Iris pigment epithelial cell (primary cell): ENCODE measurements at regions not wholly inside any gene's neighbourhood (a gene's known extent, or its start where the extent isn't known, plus 50 kb on each side); places are given as distances from the start of the nearest gene placed in this dataset.
A peak's percentile ranks its signal among the peaks of the same experiment; 100 is the strongest.

ENCODE experiments used
- DNase-seq: peaks from one replicate; pipeline ENCODE4 v3.0.0-alpha.2; 2011; ENCODE audit warnings: low read depth

DNA sequence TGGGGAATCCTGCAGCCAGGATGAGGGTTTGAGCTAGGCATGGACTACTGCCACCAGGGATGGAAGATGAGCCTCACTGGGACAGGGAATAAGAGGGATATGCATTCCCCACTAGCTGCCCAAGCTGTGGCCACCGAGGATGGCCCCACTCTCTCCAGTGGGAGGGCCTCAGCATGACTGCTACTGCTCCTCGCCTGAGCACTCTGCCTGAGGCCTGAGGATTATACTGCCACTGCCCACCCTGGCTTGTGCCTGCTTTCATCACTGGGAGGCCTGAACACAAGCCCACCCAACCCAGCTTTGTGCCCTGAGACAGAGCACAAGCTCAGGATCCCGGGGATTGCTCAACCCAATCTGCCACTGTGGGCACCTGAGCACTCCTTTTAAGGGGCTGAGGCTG lies 425.6 kb downstream of the RASEF start:
- no peak for DNase-seq

DNA sequence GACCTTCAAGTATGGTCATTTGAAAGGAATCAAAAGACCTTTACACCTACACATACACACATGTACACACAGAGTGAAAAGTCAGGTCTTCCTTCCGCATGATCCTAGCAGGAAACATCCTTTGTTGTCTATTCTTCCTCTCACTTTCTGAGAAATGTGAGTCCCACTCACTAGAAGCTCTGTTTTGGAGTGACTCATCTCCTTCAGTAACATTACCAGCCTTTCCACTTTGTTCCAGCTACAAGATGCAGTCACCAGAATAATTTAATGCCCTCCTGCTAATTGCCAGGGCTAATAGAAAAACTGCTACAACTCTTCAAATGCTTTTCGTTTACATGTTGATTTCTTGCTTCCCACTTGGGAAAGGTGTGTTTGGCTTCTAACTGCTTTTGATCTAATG lies 417.3 kb downstream of the RASEF start:
- peak; percentile 16 for DNase-seq

DNA sequence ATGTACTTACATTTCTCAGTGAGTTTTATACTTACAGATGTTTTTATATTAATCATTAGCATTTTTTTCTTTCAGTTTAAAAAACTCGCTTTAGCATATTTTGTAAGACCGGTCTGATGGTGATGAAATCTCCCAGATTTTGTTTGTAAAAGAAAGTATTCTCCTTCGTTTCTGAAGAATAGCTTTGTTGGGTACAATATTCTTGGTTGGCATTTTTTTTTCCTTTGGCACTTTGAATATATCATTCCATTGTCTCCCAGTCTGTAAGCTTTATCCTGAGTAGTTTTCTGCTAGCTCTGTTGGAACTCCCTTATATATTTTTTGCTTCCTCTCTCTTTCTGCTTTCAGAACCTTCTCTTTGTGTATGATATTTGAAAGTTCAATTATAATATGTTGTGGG lies 412.6 kb downstream of the RASEF start:
- no peak for DNase-seq

DNA sequence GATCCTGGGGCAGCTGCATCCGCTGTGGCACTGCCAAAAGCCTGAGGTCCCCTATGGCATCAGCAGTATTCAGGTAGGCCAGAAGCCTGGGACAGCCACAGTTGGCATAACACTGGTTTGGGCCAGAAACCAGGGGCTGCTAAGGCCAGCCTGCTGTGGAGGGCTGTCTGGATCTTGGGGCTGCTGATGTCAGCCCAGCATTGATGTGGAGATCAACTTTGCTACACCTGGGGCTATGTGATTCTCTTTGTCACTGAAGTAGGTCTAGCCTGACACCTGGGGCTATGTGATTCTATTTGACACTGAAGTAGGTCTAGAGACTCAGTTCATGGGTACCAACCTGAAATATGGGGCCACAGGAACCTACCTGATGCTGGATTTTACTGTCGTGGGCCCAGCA lies 411.5 kb downstream of the RASEF start:
- DNase-seq, result no peak

DNA sequence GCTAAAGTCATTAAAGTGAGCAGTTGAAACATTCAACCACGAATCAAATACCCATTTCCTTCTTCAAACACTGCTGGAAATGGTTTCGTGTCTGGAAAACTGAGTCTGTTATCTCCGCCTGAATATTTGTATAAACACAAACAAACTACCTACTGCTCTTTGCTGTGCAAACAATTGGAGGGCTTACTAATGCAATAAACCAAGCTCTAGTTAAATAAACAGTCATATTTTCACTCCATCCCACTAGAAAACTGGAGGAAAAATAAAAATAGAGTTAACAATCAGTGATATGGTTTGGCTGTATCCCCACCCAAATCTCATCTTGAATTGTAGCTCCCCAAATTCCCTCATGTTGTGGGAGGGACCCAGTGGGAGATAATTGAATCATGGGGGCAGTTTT lies 397.6 kb downstream of the RASEF start:
- DNase-seq, result no peak

DNA sequence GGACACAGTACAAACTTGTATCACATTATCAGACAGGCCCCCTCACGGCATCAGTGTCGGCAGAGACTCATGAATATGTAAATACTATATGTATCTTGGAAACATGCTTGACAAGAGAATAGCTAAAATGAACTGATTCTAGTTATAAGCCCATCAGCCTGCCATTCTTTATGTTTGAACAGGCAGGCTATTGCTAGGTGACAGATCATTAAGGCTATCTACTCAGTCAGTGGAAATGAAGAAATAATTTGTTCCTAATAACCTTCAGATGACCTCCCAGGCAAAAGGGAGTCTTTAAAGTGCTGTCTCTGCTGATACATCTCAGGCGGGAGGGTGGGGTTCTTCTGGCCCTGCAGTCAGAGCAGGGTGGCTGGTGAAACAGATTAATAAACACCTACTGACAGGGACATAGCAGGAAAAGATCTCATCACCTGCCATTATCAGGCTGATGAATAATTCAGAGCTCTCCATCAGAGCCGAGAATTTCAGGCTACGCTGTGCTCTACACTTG lies 394.2 kb downstream of the RASEF start:
- DNase-seq, result no peak

DNA sequence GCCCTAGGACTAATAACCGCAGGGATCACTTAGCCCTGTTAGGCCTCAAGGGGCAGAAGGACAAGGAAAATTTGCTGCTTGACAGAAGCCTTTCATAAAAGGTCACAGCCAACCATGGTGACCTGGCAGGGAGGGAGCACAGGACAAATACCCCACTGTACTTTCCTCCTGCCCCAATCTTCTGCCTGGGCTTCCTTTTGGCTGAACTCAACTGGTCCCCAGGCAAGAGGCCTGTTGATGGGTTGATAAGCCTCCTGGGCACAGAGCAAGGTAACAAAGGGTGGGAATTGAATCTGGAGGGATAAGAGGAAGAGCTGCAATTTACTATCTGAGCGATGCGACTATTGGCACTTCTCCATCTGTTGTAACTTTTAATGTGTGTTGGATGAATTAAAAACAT lies 392.9 kb downstream of the RASEF start:
- DNase-seq, result no peak

DNA sequence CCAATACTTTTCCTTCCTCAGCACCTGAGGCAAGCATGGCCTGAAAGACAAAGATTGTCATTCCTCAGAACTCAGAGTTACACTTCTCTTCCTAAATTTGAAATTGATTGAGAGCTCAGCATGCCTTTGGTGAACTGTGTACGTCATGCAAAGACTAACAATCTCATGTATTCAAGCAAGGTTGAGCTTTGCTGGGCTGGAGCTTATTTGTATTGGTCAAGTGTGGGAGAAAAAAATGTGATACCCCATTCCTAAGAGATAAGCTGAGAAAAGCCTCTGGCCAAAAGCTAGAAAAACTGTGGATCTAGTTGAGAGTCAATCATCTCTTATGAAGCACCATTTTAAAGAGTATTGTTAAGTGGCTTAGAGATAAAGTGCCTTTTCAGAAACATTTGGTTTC lies 392.2 kb downstream of the RASEF start:
- no peak for DNase-seq

DNA sequence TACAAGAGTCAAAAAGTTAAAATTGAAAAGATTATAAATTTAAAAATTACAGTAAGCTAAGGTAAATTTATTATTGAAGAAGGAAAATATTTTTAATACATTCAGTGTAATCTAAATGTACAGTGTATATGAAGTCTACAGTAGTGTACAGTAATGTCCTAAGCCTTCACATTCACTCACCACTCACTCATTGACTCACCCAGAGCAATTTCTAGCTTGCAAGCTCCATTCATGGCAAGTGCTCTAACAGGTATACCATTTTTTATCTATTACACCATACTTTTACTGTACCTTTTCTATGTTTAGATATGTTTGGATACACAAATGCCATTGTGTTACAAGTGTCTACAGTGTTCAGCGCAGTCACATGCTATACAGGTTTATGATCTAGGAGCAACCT lies 389.7 kb downstream of the RASEF start:
- no peak for DNase-seq

DNA sequence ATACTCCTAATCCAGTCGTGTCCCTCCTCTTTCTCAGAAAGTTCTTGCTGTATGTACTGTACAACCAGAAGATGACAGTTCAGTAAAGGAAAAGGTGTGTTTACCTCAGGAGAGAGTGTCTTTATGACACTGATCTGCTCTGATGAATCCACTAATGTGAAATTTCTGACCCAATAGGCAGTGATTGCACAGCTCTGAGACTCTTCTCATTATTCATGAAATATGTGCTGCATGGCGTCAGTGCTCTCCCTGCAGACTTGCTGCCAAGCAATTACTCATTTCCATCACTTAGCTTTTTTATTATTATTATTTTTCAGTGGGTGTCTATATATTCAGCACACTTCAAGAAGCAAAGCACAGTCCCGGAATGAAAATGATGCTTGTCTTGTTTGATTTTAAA lies 389.0 kb downstream of the RASEF start:
- DNase-seq, result peak; percentile 1

DNA sequence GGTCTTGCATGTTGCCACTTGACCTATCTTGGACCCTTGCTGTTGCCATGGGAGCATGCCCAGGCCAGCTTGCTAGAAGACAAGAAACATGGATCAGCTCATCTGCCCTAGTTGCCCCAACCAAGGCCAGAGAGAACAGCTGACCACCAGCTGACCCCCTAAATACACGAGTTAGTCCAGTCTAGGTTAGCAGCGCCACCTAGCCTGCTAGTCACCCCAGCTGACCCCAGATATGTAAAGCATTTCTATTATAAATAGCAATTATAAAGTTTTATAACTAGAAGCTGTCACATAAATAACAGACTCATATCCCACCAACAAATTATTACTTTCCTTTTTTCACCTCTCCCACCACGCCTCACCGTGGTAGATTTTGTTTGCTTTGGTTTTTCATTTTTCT lies 387.8 kb downstream of the RASEF start:
- DNase-seq, result no peak

DNA sequence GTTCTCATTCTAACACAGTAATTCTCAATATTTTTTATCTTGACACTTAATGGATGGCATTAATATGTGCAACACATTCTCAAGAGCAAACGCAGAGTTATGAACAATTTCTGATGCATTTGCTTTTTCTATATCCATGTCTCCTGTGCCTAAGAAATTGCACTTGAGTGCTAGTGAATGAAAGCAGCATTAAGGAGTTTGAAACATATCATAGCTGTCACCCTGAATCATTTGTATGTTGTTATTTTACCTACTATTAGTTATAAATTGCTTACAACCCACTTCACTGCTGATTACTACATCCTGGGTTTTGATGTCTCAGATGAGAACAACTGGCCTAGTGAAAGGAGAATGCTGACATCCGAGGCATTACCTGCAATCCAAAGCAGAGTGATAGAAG lies 387.3 kb downstream of the RASEF start:
- DNase-seq, result no peak

DNA sequence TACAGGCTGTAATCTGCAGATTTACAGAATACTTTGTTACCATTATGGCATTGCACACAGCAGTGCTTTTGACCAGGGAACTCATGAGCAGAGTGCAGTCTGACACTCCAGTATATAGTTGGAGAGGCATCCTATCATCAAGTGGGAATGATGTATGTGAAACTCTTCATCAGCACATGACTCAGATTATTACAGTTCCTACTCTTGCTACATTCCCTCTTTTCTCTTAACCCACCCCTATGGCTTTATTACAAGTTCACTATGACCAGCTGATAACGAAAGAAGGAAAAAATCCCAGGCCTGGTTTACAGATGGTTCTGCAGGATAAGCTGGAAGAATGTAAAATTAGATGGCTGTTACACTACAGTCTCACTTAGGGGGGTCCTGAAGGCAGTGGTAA lies 385.9 kb downstream of the RASEF start:
- no peak for DNase-seq

DNA sequence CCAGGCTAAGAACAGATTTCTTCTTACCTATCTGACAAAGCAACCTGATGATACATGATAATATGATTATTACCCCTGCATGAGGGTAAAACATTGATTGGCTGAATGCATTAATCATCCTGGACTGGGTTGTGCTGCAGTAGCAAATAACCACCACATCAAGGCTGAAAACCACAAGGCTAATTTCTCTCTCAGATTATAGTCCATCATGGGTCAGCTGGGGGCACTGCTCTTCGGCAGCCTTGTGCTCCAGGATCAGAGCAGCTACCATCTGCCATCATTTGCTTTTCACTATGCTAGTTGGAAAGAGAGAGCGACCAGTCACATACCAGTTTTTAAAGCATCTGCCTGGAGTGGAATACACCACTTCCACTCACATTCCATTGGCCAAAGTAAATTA lies 383.5 kb downstream of the RASEF start:
- no peak for DNase-seq

DNA sequence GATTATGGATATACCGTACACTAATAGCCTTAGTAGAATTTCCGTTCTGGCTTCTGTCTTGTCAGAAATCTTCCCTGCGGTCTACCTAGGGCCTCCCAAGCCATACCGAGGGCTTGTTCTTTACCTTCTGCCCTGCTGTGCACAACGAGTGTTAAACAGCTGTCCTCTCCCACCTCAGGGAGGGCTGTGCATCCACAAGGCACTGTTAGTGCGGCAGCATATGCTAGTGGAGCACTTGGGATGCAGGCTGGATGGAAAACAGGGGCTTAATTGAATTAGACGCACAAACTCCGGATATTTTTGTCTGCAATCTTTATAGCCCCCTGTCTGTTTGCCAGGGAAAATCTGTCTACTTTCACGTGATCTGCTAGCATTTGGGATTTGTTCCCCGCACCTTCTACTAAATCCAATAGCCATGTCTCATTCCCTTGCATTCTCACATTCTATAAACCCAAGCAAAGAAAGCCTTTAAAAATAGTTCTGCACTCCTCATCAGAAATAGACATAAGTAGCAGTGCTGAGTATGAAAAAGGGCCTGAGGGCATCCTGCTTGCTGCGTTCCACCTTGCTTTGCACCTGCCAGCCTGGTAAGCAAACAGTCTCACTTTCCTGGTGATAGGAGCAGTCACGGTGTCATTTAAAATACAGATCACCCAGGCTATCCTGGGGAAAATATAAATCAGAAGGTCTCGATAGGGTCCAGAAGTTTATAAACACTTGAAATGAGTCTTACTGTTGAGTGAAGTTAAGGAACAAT lies 382.6 kb downstream of the RASEF start:
- DNase-seq, result no peak

DNA sequence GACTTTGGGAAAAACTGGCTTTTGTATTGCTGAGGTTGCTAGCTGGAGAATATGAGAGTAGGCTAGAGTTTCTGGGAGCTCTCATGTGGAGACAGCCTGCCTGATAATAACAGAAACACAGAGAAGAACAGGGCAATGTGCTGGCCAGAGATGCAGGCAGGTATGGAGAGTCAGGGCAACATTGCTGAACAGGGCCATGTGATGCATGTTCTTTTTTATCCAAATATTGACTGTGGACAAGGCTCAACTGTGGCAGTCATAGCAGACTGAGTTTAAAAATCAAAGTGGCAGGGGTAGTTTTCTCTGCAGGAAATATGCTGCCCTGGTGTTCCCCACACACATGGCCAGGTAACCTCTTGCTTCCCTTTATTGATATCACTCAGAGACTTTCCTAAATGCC lies 381.1 kb downstream of the RASEF start:
- DNase-seq, result no peak

DNA sequence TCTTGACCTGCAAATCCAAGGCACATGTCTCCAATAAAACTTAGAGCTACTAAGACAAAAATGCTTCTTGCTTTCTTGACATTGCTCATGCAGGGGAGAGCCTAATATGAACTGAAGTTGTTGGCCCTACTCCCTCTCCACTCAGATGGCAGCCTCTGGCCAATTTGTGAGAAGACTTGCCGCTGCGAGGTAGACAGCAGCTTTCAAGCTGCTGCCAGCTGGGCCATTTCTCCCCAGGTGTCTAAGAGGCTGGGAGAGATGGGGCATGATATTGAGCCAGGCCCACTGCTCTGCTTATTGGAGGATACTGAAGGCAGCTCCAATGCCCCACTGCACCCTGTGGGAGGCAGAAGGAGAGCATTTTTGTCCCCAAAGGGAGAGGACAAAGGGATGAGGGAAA lies 380.5 kb downstream of the RASEF start:
- DNase-seq, result no peak

DNA sequence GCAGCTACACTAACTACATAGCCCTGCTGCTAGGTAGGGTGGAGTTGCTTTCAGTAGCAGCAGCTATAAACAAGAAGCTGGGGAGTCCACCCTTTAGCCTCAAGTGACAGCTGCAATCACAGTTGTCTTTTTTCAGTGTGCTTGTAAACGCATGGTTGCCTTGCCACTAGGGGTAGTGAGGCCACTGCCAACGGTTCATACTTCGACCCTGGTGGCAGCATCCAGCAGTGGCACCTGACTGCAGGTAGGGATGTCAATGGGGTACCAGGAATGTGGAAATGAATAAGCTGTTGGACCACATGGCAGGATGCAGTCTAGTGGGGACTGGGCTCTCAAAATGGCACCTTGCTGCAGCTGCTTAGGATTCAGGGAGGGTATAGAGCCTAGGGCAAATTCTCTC lies 367.2 kb downstream of the RASEF start:
- DNase-seq, result no peak

DNA sequence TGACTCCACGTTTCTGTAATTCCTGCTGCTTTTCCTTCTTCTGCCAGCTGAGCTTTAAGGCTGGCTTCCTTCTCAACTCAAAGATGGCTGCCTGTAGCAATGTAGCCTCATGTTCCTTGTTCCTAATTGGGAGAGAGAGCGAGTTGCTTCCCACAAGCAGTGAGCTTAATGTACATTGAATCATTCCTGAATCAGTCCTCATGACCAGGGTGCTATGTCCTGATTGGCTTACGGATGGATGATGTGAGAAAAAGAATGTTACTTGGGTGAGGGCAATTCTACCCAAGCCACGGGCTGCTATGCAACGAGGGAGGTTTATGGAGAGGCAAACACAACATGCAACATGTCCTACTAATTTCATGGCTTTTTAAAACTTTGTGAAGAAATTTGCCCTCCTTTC lies 356.2 kb downstream of the RASEF start:
- DNase-seq, result no peak

DNA sequence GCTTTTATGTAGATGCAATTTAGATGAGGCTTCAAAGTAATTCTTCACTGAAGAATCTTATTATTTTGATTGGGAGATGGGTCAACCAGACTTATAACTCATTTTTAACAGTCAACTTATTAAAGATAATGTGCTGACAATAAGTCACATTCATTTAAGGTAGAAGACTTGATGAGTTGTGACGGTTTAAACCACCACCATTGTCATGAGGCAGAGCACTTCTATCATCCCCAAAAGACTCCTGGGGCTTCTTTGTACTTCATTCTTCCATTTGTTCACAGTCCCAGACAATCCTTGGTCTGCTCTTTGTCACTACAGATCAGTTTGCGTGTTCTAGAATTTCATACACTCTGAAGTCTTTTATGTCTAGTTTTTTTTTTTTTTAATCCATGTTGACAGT lies 346.1 kb downstream of the RASEF start:
- DNase-seq, result no peak

DNA sequence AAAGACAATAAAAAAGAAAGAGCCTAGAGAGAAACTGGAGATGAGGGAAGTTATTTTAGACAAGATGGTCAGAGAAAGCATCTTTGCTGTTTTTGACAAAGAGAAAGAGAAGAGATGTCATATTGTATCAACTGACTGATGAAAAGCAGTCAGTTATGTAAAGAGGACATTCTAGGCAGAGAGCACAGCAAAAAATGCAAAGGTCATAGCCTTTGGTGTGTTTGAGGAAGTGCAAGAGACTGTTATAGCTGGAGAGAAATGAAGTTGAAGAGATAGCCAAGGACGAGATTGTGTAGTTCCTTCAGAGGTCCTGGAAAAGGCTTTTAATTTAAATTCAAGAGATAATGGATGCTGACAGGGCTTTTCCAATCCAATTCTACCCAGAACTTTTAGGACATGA lies 342.4 kb downstream of the RASEF start:
- no peak for DNase-seq

DNA sequence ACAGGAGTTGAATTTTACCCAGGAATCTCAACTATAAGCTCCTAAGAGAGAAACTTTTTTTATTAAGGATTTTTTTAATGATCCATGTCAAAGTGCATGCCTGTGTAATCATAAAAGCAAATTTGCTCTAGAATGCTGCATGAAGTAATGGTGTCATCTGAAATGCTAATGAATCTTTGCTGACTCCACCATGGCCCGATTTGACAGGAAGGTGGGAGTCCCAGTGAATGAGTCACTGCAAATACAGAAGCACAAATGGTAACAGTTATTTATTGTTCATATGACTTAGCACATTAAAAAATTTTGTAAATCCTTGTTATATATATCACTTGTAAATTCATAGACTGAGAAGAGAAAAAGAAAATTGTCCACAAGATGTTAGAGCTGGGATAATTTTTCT lies 341.3 kb downstream of the RASEF start:
- peak; percentile 14 for DNase-seq

DNA sequence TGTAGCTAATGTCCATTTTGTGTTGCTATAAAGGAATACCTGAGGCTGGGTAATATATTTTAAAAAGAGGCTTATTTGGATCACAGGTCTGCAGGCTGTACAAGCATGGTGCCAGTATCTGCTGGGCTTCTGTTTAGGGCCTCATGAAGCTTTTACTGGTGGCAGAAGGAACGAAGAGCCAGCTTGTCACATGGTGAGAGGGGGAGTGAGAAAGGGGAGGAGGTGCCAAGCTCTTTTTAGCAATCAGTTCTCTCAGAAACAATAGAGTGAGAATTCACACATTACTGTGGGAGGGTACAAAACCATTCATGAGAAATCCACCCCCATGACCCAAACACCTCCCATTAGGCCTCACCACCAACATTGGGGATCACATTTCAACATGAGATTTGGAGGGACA lies 340.9 kb downstream of the RASEF start:
- no peak for DNase-seq

DNA sequence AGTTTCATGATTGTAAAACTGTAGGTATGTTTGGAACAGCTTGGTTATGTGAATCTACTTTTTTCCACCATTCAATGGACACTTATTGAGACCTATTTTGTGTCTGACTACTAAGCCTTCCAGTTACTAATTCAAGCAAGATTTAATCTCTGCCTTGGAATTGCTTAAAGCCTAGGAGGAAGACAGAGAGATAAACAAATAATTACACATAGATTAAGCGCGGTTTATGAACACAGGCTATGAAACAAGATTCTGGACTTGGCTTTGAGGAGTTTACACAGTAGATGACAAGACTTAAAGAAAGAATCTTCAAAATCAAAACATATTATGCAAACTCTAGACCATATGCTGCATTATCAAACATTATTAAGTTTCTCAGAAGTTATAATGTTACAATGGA lies 340.4 kb downstream of the RASEF start:
- DNase-seq, result peak; percentile 7
